ENCODE measurements at regions not wholly inside any gene's neighbourhood (a gene's known extent, or its start where the extent isn't known, plus 50 kb on each side); places are given as distances from the start of the nearest gene placed in this dataset.

- ChIA-PET POLR2A (no interaction called here), CTCF (no interaction called here)
Measured at GRCh38 chr2:175234153-175234552, 52.6 kb upstream of the ATP5MC3 start.

GRCh38 chr2:175233135-175233719 lies 51.7 kb upstream of the ATP5MC3 start:
- POLR2A ChIA-PET: no interaction called here
- CTCF ChIA-PET: no interaction called here
